ENCODE measurements at regions not wholly inside any gene's neighbourhood (a gene's known extent, or its start where the extent isn't known, plus 50 kb on each side); places are given as distances from the start of the nearest gene placed in this dataset.
"Not testable (repeated sequence)": the region's sequence is repeated elsewhere in the genome, so short reads cannot be mapped to it uniquely, and the experiment has no call there.

DNA sequence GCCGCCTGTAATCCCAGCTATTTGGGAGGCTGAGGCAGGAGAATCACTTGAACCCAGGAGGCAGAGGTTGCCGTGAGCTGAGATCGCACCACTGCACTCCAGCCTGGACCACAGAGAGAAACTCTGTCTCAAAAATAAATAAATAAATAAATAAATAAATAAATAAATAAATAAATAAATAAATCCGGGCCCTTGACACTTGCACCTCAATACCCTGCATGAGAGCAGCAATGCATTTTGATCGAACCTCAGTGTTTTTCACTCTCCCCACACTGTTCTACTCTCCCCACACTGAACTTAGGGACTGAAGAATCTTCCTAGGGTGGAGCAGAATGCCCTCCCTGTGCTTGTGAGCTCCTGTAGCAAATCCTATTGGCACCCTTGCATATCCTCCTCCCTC, 114.3 kb upstream of the RAI2 start:
- not testable (repeated sequence) for TF ChIP-seq CTCF (IDR thresholded peaks at IDR 0.05); POLR2A (IDR thresholded peaks at IDR 0.05); POLR2AphosphoS5 (IDR thresholded peaks at IDR 0.05); EP300 (IDR thresholded peaks at IDR 0.05; ENCODE audit: low read depth)
